Progenitor cell of endocrine pancreas (in vitro differentiated cells): ENCODE measurements at regions not wholly inside any gene's neighbourhood (a gene's known extent, or its start where the extent isn't known, plus 50 kb on each side); places are given as distances from the start of the nearest gene placed in this dataset.

Experiments
- DNase-seq: peaks from one replicate; pipeline ENCODE4 v3.0.0; 2021; ENCODE audit warnings: low spot score; ENCODE audit not compliant: unreplicated experiment
- H3K27ac Mint-ChIP-seq: 2 replicates; pipeline ENCODE4 v1.8.0; 2021; ENCODE audit warnings: mild to moderate bottlenecking, moderate library complexity, mixed read lengths
- H3K27me3 Mint-ChIP-seq: 2 replicates; pipeline ENCODE4 v1.8.0; 2021; ENCODE audit warnings: mixed read lengths
- H3K36me3 Mint-ChIP-seq: 2 replicates; pipeline ENCODE4 v1.8.0; 2022; ENCODE audit warnings: mixed read lengths; ENCODE audit not compliant: insufficient read depth
- H3K4me1 Mint-ChIP-seq: 2 replicates; pipeline ENCODE4 v1.8.0; 2021; ENCODE audit warnings: low read depth, mixed read lengths
- H3K4me3 Mint-ChIP-seq: 2 replicates; pipeline ENCODE4 v1.8.0; 2021; ENCODE audit warnings: low read depth, mild to moderate bottlenecking, moderate library complexity, mixed read lengths
- H3K9me3 Mint-ChIP-seq: 2 replicates; pipeline ENCODE4 v1.8.0; 2021; ENCODE audit warnings: low read depth, mixed read lengths
- CTCF ChIP-seq: fragments of 200-600 bp; sonication (generic); IDR thresholded peaks from one replicate; pipeline ENCODE4 v1.5.0; 2021; ENCODE audit warnings: antibody characterized with exemption, mild to moderate bottlenecking; ENCODE audit not compliant: unreplicated experiment

GRCh38 chr14:57933349-57933748 is 67.5 kb upstream of the SLC35F4 start:
- H3K4me3 Mint-ChIP-seq = no peak overlapping the region
- peaks cover 18% of the 10 kb centered on the region for H3K27me3 Mint-ChIP-seq
- H3K36me3 Mint-ChIP-seq = no peaks in the 10 kb centered on the region
- no peaks in the 10 kb centered on the region for H3K9me3 Mint-ChIP-seq
- no peak overlapping the region for H3K27ac Mint-ChIP-seq
- TF ChIP-seq CTCF = no peak
- H3K4me1 Mint-ChIP-seq = peaks cover 2% of the 10 kb centered on the region
- no peak for DNase-seq

DNA sequence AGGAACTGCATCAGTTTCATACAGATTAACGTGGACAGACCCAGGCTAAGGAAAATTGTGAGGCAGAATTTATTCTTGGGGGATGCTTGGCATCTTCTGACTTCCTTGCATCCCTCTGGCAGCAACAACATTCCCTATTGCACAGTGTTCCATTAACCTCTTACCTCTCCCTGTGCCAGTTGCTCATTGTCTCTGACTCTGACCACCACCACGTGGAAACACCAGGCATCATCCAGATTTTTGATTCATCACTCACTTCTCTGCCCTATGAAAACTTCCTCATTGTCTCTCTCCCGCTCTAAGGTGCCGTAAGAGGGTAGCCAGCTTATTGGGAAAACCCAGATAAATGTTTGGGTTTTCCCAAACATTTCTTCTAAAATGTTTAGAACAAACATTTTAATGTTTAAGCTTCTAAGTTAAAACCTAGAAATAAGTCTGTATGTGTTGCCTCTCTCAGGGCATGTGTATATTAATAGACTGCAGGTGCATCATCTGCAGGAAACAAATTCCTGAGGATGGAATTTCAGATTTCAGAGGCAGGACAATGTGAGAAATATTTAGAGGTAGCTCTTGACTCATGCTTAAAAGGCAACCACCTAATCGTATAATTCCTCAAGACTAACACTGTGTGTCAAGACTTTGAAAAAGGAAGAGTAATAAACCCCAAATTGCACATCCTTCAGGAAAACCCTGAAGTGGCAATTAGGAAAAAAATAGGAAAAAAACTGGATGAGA is 64.5 kb upstream of the SLC35F4 start:
- Mint-ChIP-seq H3K4me3 (no peak overlapping the region), H3K36me3 (no peaks in the 10 kb centered on the region), H3K27ac (peak overlapping the region; percentile 5), H3K9me3 (no peaks in the 10 kb centered on the region), H3K27me3 (peaks cover 18% of the 10 kb centered on the region), H3K4me1 (peaks cover 2% of the 10 kb centered on the region)
- no peak for DNase-seq
- no peak for TF ChIP-seq CTCF

DNA sequence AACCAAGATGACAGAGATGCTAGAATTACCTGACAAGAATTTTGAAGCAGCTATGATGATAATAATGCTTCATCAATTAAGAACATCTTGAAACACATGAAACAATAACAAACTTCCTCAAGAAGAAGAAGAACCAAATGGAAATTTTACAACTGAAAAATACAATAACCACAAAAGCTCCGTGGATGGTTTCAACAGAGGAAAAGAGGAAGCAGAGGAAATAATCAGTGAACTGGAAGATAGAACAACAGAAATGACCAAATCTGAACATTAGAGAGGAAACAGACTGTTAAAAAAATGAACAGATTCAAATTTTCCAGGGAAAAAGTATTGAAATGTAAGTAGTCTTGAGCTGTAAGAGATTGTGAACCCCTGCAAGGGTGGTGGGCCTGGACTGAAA is 62.8 kb upstream of the SLC35F4 start:
- H3K27me3 Mint-ChIP-seq = peaks cover 18% of the 10 kb centered on the region

GRCh38 chr14:57921377-57921776 is 55.5 kb upstream of the SLC35F4 start:
- Mint-ChIP-seq H3K4me3 (no peak overlapping the region), H3K36me3 (no peaks in the 10 kb centered on the region), H3K27me3 (no peaks in the 10 kb centered on the region), H3K4me1 (no peaks in the 10 kb centered on the region), H3K9me3 (peaks cover 8% of the 10 kb centered on the region), H3K27ac (no peak overlapping the region)
- no peak for DNase-seq
- TF ChIP-seq CTCF = no peak

More for the DNA sequence above, 62.8 kb upstream of the SLC35F4 start:
- Mint-ChIP-seq H3K9me3 (peaks cover 4% of the 10 kb centered on the region), H3K4me3 (no peak overlapping the region), H3K27ac (no peak overlapping the region), H3K4me1 (peaks cover 2% of the 10 kb centered on the region), H3K36me3 (no peaks in the 10 kb centered on the region)
- no peak for DNase-seq
- TF ChIP-seq CTCF = no peak

GRCh38 chr14:57918791-57919190 is 52.9 kb upstream of the SLC35F4 start:
- H3K4me3 Mint-ChIP-seq = no peak overlapping the region
- no peaks in the 10 kb centered on the region for H3K36me3 Mint-ChIP-seq
- peaks cover 4% of the 10 kb centered on the region for H3K9me3 Mint-ChIP-seq
- TF ChIP-seq CTCF = no peak
- H3K27ac Mint-ChIP-seq = no peak overlapping the region
- no peaks in the 10 kb centered on the region for H3K27me3 Mint-ChIP-seq
- DNase-seq = no peak
- no peaks in the 10 kb centered on the region for H3K4me1 Mint-ChIP-seq
